Cerebellar cortex (tissue), 1 donor: ENCODE measurements at regions not wholly inside any gene's neighbourhood (a gene's known extent, or its start where the extent isn't known, plus 50 kb on each side); places are given as distances from the start of the nearest gene placed in this dataset.
"Not testable (repeated sequence)": the region's sequence is repeated elsewhere in the genome, so short reads cannot be mapped to it uniquely, and the experiment has no call there.

Source experiments
- DNase-seq: peaks from one replicate; pipeline ENCODE4 v3.0.0-alpha.2; 2015; ENCODE audit warnings: low spot score

GRCh38 chr16:5309946-5310611, 212.5 kb upstream of the EEF2KMT start:
- no peak for DNase-seq

- no peak for DNase-seq
Measured at GRCh38 chr16:5305023-5305422, 207.4 kb upstream of the EEF2KMT start.

- DNase-seq = no peak
Measured at GRCh38 chr16:5302372-5303114, 204.9 kb upstream of the EEF2KMT start.

GRCh38 chr16:5298202-5298601, 200.6 kb upstream of the EEF2KMT start:
- no peak for DNase-seq

GRCh38 chr16:5296176-5296575, 198.6 kb upstream of the EEF2KMT start:
- no peak for DNase-seq

- DNase-seq = not testable (repeated sequence)
Measured at GRCh38 chr16:5295304-5295703, 197.7 kb upstream of the EEF2KMT start.

- not testable (repeated sequence) for DNase-seq
Measured at GRCh38 chr16:5282152-5282551, 184.6 kb upstream of the EEF2KMT start.

- no peak for DNase-seq
Measured at GRCh38 chr16:5257462-5257861, 159.9 kb upstream of the EEF2KMT start.

GRCh38 chr16:5252791-5253190, 155.2 kb upstream of the EEF2KMT start:
- DNase-seq = no peak

- DNase-seq = not testable (repeated sequence)
Measured at GRCh38 chr16:5247403-5247802, 149.8 kb upstream of the EEF2KMT start.

GRCh38 chr16:5240278-5240626, 142.7 kb upstream of the EEF2KMT start:
- not testable (repeated sequence) for DNase-seq

- DNase-seq = not testable (repeated sequence)
Measured at GRCh38 chr16:5239472-5240277, 142.1 kb upstream of the EEF2KMT start.

GRCh38 chr16:5235119-5235518, 137.5 kb upstream of the EEF2KMT start:
- no peak for DNase-seq

GRCh38 chr16:5234295-5235050, 136.9 kb upstream of the EEF2KMT start:
- no peak for DNase-seq

- DNase-seq = no peak
Measured at GRCh38 chr16:5231246-5231759, 133.7 kb upstream of the EEF2KMT start.

GRCh38 chr16:5228369-5228768, 130.8 kb upstream of the EEF2KMT start:
- no peak for DNase-seq

- no peak for DNase-seq
Measured at GRCh38 chr16:5225931-5226655, 128.5 kb upstream of the EEF2KMT start.

GRCh38 chr16:5222761-5223160, 125.2 kb upstream of the EEF2KMT start:
- DNase-seq = no peak

- DNase-seq = not testable (repeated sequence)
Measured at GRCh38 chr16:5221831-5222230, 124.2 kb upstream of the EEF2KMT start.

GRCh38 chr16:5220705-5221104, 123.1 kb upstream of the EEF2KMT start:
- no peak for DNase-seq

GRCh38 chr16:5216441-5217080, 119.0 kb upstream of the EEF2KMT start:
- DNase-seq = no peak
